ENCODE measurements at regions not wholly inside any gene's neighbourhood (a gene's known extent, or its start where the extent isn't known, plus 50 kb on each side); places are given as distances from the start of the nearest gene placed in this dataset.
"Not testable (repeated sequence)": the region's sequence is repeated elsewhere in the genome, so short reads cannot be mapped to it uniquely, and the experiment has no call there.

DNA sequence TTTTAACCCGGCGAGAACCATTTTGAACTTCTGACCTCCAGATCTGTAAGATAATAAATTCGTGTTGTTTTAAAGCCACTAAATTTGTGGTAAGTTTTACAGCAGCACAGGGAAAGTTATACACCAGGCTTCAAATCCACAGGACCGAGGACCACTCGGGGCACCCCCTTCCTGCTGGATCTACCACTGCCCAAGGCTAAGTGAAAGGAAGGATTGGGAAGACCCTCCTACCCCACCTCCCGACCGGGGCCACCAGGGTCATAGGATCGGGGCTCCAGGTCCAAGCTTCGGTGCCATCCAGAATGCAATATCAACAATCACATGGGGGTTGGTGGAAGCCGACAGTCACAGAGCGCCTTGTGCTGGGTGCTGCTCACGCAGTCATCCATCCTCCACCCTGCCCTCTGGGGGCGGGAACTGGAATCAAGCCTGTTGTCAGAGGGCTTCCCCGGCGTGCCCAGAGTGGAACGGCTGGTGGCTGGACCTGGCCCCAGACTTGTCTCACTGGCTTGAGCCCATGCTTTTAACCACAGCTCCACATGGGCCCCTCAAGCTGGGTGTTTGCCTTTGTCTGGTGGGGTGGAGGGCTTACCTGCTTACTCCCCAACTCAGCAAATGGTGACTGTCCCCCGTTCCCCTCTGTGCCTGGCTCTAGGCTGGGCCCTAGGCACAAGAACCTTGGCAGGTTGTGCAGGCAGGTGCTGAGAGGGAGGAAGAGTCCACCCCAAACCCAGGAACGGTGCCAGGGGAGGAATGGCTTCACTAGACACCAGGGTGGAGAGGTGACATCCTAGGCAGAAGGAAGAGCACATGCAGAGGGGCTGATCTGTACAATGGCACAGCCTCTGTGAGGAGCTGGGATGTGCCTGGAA lies 180.3 kb upstream of the RTL1 start:
- no peak for DNase-seq

DNA sequence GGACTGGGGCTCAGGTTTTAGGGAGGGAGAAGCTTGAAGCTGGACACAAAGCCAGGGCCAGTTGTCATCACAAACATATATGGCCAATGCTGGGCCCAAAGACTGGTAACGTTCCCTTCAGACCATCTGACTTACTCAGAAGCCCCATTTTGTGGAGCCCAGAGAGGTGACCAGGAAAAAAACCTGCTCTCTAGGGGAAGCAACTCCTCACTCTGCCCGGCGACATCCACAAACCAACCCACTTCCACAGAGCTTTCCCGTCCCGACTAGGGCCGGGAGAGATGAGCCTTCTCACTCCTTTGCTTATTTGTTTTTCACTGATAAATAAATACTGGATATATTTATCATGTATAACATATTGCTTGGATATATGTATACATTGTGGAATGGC lies 180.9 kb upstream of the RTL1 start:
- no peak for DNase-seq

DNA sequence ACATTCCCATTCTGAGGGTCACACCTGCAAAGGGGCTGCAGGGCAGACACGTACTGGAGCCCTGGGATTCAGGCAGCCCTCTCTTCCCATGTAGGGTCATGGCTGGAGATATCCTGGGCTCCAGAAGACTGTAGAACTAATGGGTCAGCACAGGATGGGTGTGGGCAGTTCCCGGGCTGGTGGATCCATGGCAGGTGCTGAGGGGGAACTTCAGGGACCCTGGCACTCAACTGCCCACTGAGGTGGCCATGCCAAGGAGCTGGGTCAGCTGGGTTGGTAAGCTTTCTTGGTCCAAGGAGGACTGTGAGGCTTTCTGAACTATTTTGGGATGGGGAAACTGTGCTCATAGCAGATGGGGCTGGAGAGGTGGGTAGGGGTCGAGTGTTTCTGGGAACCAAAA lies 183.4 kb upstream of the RTL1 start:
- DNase-seq = no peak

DNA sequence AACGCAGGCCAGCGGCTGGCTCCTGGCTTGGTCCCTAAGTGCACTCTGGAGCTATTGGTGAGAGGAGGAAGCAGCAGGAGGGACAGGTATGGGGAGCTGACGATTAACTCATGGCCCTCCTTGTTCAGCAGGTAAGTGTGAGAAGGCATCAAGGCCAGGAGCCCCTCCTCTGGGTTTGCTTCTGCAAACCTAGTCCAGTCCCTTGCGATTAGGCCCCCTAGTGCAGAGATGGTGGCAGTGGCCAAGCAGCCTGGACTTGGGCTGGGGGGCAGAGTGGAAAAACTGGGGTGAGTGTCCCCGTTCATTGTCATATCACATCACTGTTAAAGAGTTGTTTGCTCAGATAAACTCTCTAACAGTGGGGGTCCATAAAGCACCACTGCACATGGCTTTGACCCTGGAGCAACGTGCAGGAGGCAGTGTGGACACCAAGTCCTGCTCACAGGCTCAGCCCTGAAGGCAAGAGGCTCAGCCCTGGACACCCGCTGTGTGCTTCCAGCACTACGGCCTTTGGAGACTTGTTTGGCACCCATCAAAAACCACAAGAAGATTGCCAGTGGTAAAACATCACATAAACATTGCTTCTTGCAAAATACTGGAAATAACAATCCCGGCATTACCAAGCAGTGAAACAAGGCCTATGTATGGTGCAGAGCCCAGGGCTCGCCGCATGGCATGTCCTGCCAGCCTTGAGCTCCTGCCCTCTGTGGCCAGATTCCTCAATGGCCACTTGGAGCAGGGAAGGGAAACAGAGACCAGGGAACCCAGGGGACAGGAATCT lies 184.3 kb upstream of the RTL1 start:
- DNase-seq = no peak

DNA sequence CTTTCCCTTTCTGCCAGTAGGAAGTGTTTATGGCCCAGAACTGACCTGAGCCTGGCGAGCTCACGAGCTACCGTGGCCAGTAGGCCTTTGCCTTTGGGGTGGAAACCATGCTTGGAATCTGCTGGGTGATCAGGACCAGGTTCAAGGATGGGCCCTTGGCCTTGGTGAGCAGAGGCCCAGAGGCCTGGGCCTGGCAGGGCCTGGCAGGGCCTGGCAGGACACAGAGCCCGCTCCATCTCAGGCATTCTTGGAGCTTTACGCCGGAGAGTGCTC lies 184.8 kb upstream of the RTL1 start:
- DNase-seq = no peak

DNA sequence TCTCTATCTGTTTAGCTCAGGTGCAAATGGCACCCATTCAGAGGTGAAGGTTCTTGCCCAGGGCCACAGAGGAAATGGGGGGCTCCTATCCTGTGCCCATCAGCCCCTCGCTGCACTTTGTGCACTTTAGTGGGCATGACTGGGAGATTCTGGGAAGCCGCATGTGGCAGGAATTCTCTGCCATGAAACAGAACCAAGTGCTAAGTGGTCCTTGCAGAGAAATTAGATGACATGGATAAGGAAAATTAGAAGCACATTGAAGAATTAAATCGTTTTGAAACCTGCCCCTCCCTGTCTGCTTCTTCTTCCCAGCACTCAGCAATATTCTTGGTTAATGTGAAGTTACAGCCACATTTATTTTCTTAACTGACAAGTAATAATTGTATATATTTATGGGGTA lies 185.2 kb upstream of the RTL1 start:
- DNase-seq = no peak

DNA sequence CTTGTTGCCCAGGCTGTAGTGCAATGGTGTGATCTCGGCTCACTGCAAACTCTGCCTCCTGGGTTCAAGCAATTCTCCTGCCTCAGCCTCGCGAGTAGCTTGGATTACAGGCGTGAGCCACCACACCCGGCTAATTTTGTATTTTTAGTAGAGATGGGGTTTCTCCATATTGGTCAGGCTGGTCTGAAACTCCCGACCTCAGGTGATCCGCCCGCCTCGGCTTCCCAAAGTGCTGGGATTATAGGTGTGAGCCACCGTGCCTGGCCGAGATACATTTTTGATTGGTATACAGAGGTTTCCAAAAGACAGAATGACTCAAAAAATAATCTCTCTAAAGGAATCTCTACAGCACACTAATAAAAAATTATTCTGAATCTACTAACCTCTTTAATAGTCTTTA lies 187.0 kb upstream of the RTL1 start:
- DNase-seq = not testable (repeated sequence)

DNA sequence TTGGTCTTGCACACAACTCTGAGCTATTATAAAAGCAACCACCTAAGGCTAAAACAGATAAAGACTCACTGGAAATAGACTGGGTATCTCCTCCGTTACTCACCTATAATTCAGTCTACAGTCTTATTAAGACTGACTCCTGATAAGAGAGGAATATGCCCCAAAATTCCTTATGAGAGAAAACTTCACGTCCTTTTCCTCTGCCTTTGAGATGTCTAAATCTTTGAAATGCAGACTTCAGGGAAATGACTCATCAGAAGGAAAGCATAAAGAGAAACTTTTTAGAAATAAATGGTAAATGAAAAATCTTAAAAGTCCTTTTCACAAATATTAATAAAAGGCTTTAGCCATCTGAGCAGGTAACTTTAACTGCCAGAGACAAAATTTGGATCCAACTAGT lies 187.5 kb upstream of the RTL1 start:
- DNase-seq = no peak

DNA sequence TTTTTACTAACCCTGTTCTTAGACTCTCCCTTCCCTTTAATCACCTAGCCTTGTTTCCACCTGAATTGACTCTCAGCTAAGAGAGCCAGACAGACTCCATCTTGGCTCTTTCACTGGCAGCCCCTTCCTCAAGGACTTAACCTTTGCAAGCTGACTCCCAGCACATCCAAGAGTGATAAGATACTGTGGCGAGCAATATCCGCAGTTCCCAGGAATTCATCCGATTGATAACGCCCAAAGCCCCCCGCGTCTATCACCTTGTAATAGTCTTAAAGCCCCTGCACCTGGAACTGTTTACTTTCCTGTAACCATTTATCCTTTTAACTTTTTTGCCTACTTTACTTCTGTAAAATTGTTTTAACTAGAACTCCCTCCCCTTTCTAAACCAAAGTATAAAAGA lies 191.4 kb upstream of the RTL1 start:
- not testable (repeated sequence) for DNase-seq

DNA sequence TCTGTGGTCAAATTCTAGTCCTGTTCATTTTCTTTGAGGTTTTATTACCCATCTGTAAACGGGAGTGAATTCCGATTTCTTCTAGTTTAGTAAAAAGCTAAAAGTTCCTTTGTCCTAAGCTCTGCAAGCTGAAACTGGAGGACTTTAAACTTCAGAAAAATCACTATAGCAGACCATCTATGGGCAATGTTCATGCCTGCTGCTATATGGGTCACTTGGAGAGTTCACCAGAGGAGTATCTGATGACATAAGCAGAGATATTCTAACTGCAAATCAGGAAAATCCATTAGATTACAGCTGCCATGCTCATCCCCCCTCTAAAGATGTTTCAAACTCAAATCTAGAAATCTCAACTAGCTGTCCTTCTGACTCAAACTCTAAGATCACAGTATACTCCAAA lies 193.0 kb upstream of the RTL1 start:
- no peak for DNase-seq

DNA sequence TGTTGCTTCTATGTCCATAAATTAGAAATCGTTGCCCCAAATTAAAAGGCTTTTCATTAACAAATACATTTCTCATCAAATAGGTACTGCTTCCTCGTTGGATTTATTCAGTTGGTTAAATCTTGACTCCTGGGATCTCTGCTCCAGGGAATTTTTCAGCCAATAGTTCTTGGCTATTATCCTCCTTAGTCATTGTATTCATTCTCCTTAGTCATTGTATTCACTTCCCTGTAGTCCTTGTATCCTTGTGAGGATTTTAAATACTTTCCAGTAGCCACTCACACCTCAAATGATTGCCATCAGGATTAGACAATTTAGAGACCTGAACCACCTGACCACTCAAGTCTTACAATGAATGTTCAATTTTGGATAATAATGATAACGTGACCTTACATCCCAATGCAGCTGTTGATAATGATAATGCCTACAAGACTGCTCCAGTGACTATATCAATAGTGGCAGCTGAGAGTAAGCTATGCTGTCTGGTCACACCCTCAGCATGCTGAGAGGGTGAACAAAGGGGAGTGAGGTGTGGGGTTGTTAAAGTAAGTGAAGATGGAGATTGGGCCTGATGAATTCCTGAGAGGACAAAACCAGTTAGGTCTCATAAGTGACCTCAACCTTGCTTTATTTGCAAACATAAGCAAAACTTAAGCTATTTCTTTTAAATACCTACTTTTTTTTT lies 193.7 kb upstream of the RTL1 start:
- no peak for DNase-seq

DNA sequence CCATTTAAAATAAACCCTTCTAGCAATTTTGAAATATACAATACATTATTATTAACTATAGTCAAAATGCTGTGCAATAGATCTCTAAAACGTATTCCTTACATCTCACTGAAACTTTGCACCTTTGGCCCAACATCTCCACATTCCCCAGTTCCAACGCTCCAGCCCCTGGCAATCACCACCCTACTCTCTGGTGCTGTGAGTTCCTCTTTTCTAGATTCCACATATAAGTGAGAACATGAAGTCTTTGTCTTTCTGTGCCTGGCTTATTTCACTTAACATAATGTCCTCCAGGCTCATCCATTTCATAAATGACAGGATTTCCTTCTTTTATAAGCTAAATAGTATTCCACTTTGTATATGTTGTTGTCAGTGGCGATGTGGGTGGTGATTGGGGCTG lies 194.7 kb upstream of the RTL1 start:
- DNase-seq = no peak

DNA sequence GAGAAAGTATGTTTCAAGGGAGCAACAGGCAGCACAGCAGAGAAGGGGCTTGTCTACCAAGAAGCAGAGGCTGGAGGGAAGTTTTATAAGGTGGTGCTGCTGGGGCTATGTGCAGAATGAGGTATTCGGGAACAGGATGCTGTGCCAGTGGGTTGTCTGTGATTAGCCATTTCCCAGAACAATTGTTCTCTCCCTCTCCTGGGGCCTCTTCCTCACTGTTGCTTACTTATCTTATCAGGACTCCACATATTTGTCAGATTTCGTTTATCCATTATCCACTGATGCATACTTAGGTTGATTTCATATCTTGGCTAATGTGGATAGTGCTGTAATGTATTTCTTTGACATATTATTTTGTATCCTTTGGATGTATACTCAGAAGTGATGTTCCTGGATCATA lies 195.1 kb upstream of the RTL1 start:
- DNase-seq = no peak

DNA sequence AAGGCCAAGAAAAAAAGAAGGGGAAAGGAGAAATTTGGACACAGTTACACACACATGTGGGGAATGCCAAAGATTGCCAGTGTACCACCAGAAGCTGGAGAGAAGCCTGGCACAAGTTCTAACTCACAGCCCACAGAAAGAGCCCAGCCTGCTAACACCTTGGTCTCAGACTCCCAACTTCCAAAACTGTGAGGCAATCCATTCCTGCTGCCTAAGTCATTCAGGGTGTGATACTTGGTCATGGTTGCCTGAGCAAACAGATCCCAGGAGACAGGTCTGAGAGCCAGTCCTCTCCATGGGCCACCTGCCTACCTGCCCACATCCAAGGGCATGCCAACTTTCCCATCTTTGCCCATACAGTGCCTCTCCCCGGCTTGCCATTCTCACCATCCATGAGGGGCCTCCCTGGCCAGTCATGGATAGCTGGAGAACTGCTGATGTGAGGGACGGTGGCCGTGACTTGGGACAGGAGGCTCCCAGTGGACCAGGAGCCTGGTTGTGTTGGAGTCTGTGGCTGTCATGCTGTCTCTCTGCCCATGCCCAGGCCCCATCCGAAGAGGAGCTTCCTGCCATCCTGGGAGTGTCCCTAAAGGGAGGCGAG lies 198.0 kb upstream of the RTL1 start:
- DNase-seq = no peak

DNA sequence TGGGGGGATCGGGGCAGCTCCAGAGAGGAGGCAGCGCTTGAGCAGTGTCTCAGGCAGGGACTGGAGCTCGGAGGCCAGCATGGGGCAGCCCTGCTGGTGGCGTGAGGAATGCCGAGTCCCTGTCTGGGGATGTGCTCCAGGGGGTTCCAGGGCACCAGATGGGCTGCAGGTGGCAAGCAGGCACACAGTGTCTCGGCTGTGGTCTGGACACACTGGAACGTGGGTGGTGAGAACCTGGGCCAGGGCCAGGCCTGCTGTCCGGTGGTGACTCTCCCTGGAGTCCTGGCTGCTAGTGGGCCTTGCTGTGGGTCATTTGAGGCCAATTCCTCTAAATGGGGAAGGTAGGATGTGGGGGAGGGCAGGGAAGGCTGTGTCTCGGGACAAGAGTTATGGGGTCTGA lies 199.4 kb upstream of the RTL1 start:
- no peak for DNase-seq

DNA sequence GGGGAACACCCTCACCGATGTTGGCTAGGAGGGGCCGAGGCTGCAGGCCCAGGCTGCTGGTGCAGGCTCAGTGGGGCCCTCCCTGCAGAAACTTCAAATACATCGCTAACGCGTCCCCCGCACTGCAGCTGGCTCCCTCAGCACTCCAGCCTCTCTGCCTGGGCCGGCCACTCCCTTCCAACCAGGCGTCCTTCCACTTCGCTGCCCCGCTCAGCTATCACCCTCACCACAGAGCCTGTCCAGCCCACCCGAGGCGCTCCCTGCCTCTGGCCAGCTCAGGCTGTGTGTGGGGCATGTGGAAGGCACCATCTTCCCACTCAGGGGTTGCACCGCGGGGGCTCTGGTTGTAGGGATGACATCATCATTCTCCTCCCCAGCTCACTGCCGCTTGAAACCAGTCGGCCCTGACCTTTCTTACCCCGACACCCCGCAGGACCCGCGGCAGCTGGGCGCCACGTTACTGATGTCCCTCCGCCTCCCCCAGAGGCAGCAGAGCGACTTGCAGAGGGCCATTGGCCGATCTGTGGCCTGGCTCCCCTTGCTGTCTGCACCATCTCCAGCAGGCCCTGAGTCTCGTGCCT lies 199.9 kb upstream of the RTL1 start:
- DNase-seq = no peak

DNA sequence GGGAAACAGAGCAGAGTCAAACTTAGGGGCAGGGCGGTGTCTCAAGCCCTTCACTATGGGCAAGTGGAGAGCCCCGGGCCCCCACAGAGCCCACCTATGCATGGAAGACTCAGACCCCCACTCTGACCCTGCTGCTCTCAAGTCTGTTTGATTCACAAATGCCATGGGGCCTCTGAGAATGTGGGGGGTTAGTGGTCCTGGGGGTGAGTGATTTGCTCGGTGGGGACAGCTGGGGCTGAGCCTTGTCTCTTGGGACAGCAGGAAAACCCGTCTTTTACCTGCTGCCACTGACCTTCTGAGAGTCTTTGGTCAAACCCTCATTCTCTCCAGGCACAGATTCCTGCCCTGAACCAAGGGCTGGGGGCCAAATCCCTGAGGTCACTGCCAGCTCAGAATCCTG lies 201.0 kb upstream of the RTL1 start:
- DNase-seq = no peak

DNA sequence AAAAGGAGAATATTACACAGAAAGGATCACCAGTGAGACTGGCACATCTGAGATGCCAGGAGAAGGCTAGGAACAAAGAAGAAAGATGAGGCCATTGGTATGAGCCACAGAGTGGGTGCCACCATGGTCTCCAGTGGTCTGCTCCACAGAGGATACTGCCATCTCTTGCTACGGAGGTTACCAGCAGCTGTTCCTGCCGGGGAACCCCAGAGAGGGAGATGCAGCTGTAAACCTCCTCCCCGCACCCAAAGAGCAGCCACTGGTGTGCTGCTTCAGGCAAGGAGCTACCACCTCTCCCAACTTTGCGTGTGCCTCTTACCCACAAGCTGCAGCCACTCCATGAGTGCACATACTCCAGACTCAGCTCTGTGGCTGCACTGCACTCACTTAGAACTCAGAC lies 201.5 kb upstream of the RTL1 start:
- no peak for DNase-seq

DNA sequence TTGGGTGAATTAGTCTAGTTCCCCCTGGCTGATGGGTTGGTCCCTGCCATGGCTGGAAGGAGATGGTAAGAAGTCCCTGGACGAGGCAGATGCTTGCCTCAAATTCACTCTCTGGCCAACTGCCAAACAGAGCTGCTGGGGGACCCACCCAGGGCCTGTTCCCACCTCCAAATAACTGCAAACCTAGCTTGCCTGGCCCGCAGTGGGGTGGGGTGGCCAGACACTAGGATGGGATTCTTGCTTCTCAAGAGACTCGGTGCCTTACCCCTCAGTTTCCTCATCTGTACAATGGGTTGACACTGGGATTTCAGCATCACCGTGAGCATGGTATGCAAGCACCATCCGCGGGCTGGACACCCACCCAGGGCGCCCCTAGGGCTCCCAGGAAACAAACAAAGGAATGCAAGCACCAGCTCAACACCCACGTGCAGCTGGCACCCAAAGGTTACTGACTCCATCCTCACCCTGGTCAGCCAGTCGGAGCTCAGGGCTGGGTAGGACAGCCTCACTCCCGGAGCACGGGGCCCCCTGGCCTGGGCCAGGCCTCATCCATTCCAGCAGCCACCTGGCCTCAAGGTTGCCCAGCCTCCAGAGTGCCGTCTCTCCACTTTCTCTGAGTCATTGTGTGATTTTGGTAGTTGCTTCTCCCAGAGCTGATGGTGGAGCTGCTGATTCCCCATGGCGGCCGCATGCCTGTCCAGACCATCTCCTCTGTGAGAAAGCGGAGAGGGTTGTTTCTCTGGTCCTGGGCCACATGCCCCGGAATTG lies 205.2 kb upstream of the RTL1 start:
- no peak for DNase-seq

DNA sequence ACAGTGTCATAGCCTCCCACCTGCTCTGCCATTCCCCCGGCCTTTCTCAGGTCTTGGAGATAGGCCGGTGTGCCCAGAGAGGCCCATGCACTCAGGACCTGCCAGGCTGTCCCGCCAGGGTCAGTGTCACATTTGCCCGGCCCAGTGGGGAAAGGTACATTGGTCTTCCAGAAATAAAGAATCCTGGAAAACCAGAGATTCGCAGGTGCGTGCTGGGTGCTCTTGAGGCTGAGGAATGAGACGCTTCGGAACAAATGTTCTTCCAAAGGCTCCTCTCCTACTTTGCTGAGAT lies 205.8 kb upstream of the RTL1 start:
- DNase-seq = no peak

DNA sequence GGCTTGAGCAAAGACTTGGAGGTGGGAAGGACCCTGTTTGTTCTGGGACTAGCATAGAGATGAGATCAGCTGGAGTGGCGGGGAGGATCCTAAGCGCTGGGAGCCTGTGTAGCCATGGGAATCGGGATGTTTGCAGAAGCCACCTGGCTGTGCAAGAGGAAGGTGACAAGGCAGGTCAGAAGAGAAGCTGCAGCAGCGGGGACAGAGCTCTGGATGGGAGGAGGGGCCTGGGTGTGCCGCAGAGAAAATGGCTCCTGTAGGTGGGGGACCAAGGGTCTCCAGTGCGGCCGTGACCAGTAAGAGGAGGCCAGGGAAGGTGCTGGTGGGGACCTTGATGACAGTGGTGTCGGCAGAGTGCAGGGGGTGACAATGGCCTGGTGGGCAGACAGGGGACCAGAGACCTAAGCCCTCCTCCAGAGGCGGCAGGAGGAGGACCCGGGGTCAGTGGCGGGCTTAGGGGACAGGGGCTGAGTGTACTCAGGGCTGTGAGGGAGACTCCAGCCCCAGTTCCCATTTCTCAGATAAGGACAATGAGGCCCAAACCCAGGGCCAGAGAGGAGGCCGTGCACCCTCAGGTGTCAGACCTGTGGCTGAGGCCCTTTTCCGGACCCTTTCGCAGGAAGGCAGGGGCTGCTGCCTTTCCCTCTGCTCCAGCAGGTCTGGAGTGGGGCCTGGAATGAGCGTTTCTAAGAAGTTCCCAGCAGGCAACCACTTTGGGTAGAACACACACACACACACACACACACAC lies 206.6 kb upstream of the RTL1 start:
- DNase-seq = no peak

All from NCI-H2171 (cell line).